Smooth muscle cell (in vitro differentiated cells): ENCODE measurements at regions not wholly inside any gene's neighbourhood (a gene's known extent, or its start where the extent isn't known, plus 50 kb on each side); places are given as distances from the start of the nearest gene placed in this dataset.
"Not testable (repeated sequence)": the region's sequence is repeated elsewhere in the genome, so short reads cannot be mapped to it uniquely, and the experiment has no call there.

Experiments
- DNase-seq: peaks from one replicate; lab custom pipeline; 2025; ENCODE audit not compliant: unreplicated experiment; lab: John Stamatoyannopoulos, UW
- H2AFZ ChIP-seq: fragments of 200-600 bp; sonication (generic); 2 replicates; pipeline ENCODE4 v1.6.0; 2016; ENCODE audit warnings: antibody characterized with exemption, low read depth, mild to moderate bottlenecking
- H3F3A ChIP-seq: fragments of 200-600 bp; sonication (generic); 2 replicates; pipeline ENCODE4 v1.6.0; 2017; ENCODE audit warnings: antibody characterized with exemption, low read depth
- H3K27ac ChIP-seq: fragments of 200-600 bp; sonication (generic); 2 replicates; pipeline ENCODE4 v1.5.1; 2016; ENCODE audit warnings: low read depth, mild to moderate bottlenecking
- H3K27me3 ChIP-seq: fragments of 200-600 bp; sonication (generic); 2 replicates; pipeline ENCODE4 v1.6.1; 2016; ENCODE audit warnings: low read depth, mild to moderate bottlenecking
- H3K36me3 ChIP-seq: fragments of 200-600 bp; sonication (generic); 2 replicates; pipeline ENCODE4 v1.5.1; 2016; ENCODE audit warnings: low read depth
- H3K4me1 ChIP-seq: fragments of 200-600 bp; sonication (generic); 2 replicates; pipeline ENCODE4 v1.5.1; 2016; ENCODE audit warnings: low read depth
- H3K4me2 ChIP-seq: fragments of 200-600 bp; sonication (generic); 2 replicates; pipeline ENCODE4 v1.6.0; 2016; ENCODE audit warnings: mild to moderate bottlenecking
- H3K4me3 ChIP-seq: fragments of 200-600 bp; sonication (generic); 2 replicates; pipeline ENCODE4 v1.5.1; 2016; ENCODE audit warnings: mild to moderate bottlenecking
- H3K79me2 ChIP-seq: fragments of 200-600 bp; sonication (generic); 2 replicates; pipeline ENCODE4 v1.6.0; 2016; ENCODE audit warnings: low read depth, mild to moderate bottlenecking
- H3K9ac ChIP-seq: fragments of 200-600 bp; sonication (generic); 2 replicates; pipeline ENCODE4 v1.6.0; 2016; ENCODE audit warnings: low read depth
- H3K9me3 ChIP-seq: fragments of 200-600 bp; sonication (generic); replicated peaks from 2 replicates; pipeline ENCODE4 v1.5.1; 2016; ENCODE audit warnings: low read depth
- H4K20me1 ChIP-seq: fragments of 200-600 bp; sonication (generic); 2 replicates; pipeline ENCODE4 v1.6.0; 2016; ENCODE audit warnings: low read depth
- WGBS: methylation state at CpG from one replicate; pipeline ENCODE4 v1.1.7; 2016; ENCODE audit warnings: low lambda C conversion rate; 5-methylcytosine and 5-hydroxymethylcytosine counted together

DNA sequence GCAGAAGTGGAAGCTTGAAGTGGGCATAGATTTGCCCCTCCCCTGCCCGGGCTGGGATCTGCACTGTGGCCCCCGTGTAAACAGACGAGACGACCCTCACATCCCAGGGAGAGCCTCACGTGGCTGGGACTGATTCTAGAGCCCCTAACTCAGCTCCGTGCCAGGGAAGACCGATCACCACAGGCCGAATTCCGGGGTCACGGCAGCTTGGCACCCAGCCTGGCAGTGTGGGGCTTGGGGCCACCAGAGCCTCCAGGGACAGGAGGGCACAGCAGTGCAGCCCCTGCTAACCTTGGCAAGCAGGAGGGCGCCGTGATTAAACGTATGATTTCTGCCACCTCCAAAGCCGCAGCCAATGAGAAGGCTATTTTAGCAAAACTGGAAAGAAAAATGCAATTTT is 198.7 kb upstream of the ZNF469 start:
- H3K9me3 ChIP-seq, H2AFZ ChIP-seq, H3K36me3 ChIP-seq, H3K4me1 ChIP-seq, H3F3A ChIP-seq, H4K20me1 ChIP-seq, H3K79me2 ChIP-seq, H3K9ac ChIP-seq, DNase-seq, H3K27ac ChIP-seq, H3K27me3 ChIP-seq, H3K4me3 ChIP-seq, H3K4me2 ChIP-seq: not testable (repeated sequence)
- WGBS, result 92% methylated on average over 8 of the region's 14 CpGs

- H3K4me2 ChIP-seq, H3K9me3 ChIP-seq, H3K27ac ChIP-seq, H3K79me2 ChIP-seq, H3K4me1 ChIP-seq, DNase-seq, H3K36me3 ChIP-seq, H3K27me3 ChIP-seq, H3F3A ChIP-seq, H3K4me3 ChIP-seq, H3K9ac ChIP-seq, H2AFZ ChIP-seq, H4K20me1 ChIP-seq: not testable (repeated sequence)
- 94% methylated on average over 22 of the region's 36 CpGs for WGBS
These were observed 198.0 kb upstream of the ZNF469 start for GRCh38 chr16:88184566-88185355.

- not testable (repeated sequence) for H2AFZ ChIP-seq, H3K27ac ChIP-seq, H3K79me2 ChIP-seq, H3K9ac ChIP-seq, H4K20me1 ChIP-seq, H3K4me3 ChIP-seq, H3K9me3 ChIP-seq, H3K36me3 ChIP-seq, H3K4me1 ChIP-seq, DNase-seq, H3K27me3 ChIP-seq, H3F3A ChIP-seq, H3K4me2 ChIP-seq
- WGBS, result 100% methylated on average over 6 of the region's 9 CpGs
These were observed 197.4 kb upstream of the ZNF469 start for GRCh38 chr16:88185406-88185805.

DNA sequence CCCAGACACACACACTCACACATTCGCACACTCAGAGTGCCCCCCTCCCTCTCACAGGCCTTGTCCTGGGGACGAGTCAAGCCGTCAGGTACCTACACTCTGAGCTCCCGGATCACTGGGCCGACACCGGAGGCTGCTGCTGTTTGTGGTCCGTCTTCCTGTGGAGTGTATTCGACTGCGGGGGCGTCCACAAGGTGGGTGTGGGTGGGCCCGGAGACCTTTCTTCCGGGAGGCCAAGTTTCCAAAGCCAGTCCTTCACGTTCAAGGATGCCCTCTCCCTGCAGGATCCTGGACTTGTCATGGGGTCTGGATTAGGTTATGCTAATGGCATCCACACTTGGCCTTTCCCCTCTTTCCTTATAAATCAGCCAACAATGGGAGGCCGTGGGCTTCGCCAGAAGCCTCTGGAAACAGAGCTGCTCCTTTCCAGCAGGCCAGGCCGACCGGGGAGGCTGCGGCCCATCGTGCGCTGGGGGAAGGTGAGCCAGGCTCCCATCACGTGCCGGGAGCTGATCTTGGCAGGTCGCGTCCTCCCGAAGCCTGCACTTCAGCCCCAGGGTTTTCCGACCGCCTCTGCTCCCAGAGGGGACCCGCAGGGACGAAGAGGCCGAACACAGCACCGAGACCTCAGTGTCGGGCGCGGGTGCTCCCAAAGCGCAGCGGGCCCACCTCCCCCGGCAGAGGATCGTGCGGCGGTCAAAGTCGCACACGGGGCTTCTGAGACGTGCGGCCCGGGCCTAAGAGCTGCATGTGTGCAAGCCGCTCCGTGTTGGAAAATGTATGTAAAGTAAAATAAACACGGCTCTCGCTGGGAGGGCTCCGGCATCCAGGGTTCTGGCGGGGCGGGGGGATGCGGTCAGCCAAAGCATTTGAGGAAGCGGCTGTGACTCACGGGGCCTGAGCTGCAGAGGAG is 196.5 kb upstream of the ZNF469 start:
- H3K79me2 ChIP-seq, H3K27me3 ChIP-seq, H3K4me1 ChIP-seq, H3K4me2 ChIP-seq, H3F3A ChIP-seq, H3K4me3 ChIP-seq, H4K20me1 ChIP-seq, H3K9me3 ChIP-seq, H3K27ac ChIP-seq, H2AFZ ChIP-seq, H3K9ac ChIP-seq, H3K36me3 ChIP-seq: not testable (repeated sequence)
- peak; percentile 4 for DNase-seq
- 86% methylated on average over 54 of the region's 55 CpGs for WGBS

DNA sequence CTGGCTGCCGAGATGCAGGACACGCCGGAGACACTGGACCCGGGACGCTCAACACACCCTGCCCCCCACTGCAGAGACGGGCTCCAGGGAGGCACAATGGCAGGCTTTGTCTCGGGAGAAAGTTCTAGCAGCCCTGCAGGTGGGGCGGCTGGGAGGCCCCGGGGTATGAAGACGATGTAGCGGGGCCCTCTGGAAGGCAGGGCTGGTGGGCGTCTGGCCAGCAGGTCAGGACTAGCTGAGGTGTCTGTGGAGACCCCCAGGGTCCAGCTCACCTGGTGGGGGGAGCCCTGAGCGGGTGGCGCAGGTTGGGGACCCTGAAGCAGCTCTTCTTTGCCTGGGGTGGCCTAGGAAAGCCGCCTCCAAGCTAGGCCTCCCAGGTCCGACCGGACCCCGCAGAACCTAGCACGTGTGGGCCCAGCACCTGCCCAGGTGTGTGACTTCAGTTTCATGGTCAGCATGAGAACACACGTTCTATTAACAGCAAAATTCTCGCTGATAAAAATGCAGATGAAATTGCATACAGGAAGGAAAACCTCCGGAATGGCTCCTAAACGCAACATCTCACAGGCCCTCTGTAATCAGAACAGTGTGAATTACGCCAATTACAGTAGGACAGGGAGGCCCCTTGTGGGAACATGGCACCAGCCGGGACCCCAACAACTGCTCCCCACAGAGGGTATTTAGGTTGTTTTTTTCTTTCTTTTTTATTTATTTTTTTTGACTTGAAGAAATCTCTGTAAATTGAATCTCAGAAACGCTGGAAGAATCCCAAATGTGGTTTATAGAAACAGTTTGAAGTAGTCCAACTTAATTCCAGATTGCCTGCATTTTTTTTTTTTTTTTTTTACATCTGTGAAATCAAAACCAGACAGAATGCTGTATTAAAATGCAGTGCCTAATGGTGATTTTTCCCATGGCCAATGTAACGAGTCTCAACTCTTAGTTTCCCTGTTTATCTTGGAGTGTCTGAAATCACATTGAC is 195.6 kb upstream of the ZNF469 start:
- not testable (repeated sequence) for H4K20me1 ChIP-seq, H3K4me2 ChIP-seq, DNase-seq, H3F3A ChIP-seq, H2AFZ ChIP-seq, H3K9me3 ChIP-seq, H3K4me3 ChIP-seq, H3K36me3 ChIP-seq, H3K9ac ChIP-seq, H3K79me2 ChIP-seq, H3K27ac ChIP-seq, H3K4me1 ChIP-seq, H3K27me3 ChIP-seq
- WGBS, result 85% methylated on average over 19 of the region's 27 CpGs

GRCh38 chr16:88188171-88188895 is 194.4 kb upstream of the ZNF469 start:
- not testable (repeated sequence) for H3K4me1 ChIP-seq, H3F3A ChIP-seq, H3K27ac ChIP-seq, H3K9me3 ChIP-seq, H3K36me3 ChIP-seq, H3K79me2 ChIP-seq, H3K4me3 ChIP-seq, H2AFZ ChIP-seq, H4K20me1 ChIP-seq, H3K27me3 ChIP-seq, H3K4me2 ChIP-seq, DNase-seq, H3K9ac ChIP-seq
- 94% methylated on average over 9 of the region's 13 CpGs for WGBS

- not testable (repeated sequence) for H3K9ac ChIP-seq, H3K4me1 ChIP-seq, H3K27ac ChIP-seq, H2AFZ ChIP-seq, H3K36me3 ChIP-seq, DNase-seq, H3K4me3 ChIP-seq, H3K9me3 ChIP-seq, H3K4me2 ChIP-seq, H3F3A ChIP-seq, H4K20me1 ChIP-seq, H3K79me2 ChIP-seq, H3K27me3 ChIP-seq
- 90% methylated on average over 3 of the region's 3 CpGs for WGBS
These were observed 192.1 kb upstream of the ZNF469 start for GRCh38 chr16:88190592-88191095.
